ENCODE measurements at regions not wholly inside any gene's neighbourhood (a gene's known extent, or its start where the extent isn't known, plus 50 kb on each side); places are given as distances from the start of the nearest gene placed in this dataset.
A peak's percentile ranks its signal among the peaks of the same experiment; 100 is the strongest.

GRCh38 chr7:25922296-25922695, 229.7 kb upstream of the NFE2L3 start:
- no peaks in the 10 kb centered on the region for H3K36me3 ChIP-seq (ENCODE audit: low read depth)
- ATAC-seq (no peak), DNase-seq (no peak)
- no peaks in the 10 kb centered on the region for H3K9me3 ChIP-seq
- TF ChIP-seq CTCF (IDR thresholded peaks at IDR 0.05) = no peak
- no peaks in the 10 kb centered on the region for H3K4me1 ChIP-seq (ENCODE audit: low read depth)
- intact Hi-C loops (cut with DNase I, micrococcal nuclease) = no loop called here
- no peak overlapping the region for H3K4me3 ChIP-seq

GRCh38 chr7:25923741-25924460, 228.1 kb upstream of the NFE2L3 start:
- DNase-seq (no peak), ATAC-seq (no peak)
- intact Hi-C loops (cut with DNase I, micrococcal nuclease) = no loop called here
- TF ChIP-seq CTCF (IDR thresholded peaks at IDR 0.05) = no peak
- Histone ChIP-seq H3K4me3 (no peak overlapping the region), H3K36me3 (ENCODE audit: low read depth) (no peaks in the 10 kb centered on the region), H3K9me3 (no peaks in the 10 kb centered on the region), H3K4me1 (ENCODE audit: low read depth) (no peaks in the 10 kb centered on the region)

GRCh38 chr7:25926009-25926408, 226.0 kb upstream of the NFE2L3 start:
- H3K4me1 ChIP-seq (ENCODE audit: low read depth) = no peaks in the 10 kb centered on the region
- no peaks in the 10 kb centered on the region for H3K36me3 ChIP-seq (ENCODE audit: low read depth)
- DNase-seq (no peak), ATAC-seq (peak; percentile 74)
- no peaks in the 10 kb centered on the region for H3K9me3 ChIP-seq
- no peak overlapping the region for H3K4me3 ChIP-seq
- intact Hi-C loops (cut with DNase I, micrococcal nuclease) = no loop called here
- TF ChIP-seq CTCF (IDR thresholded peaks at IDR 0.05) = no peak

- no peak overlapping the region for H3K4me3 ChIP-seq
- no peak for TF ChIP-seq CTCF (IDR thresholded peaks at IDR 0.05)
- intact Hi-C loops (cut with DNase I, micrococcal nuclease) = no loop called here
- no peaks in the 10 kb centered on the region for H3K4me1 ChIP-seq (ENCODE audit: low read depth)
- H3K9me3 ChIP-seq = no peaks in the 10 kb centered on the region
- DNase-seq (no peak), ATAC-seq (no peak)
- H3K36me3 ChIP-seq (ENCODE audit: low read depth) = no peaks in the 10 kb centered on the region
These were observed 225.5 kb upstream of the NFE2L3 start for GRCh38 chr7:25926451-25926850.

- no peaks in the 10 kb centered on the region for H3K4me1 ChIP-seq (ENCODE audit: low read depth)
- intact Hi-C loops (cut with DNase I, micrococcal nuclease) = no loop called here
- H3K36me3 ChIP-seq (ENCODE audit: low read depth) = no peaks in the 10 kb centered on the region
- no peak for ATAC-seq
- no peaks in the 10 kb centered on the region for H3K9me3 ChIP-seq
- no peak for TF ChIP-seq CTCF (IDR thresholded peaks at IDR 0.05)
- no peak for DNase-seq
- no peak overlapping the region for H3K4me3 ChIP-seq
These were observed 224.9 kb upstream of the NFE2L3 start for GRCh38 chr7:25926891-25927625.
